GM18505 (cell line): ENCODE measurements at regions not wholly inside any gene's neighbourhood (a gene's known extent, or its start where the extent isn't known, plus 50 kb on each side); places are given as distances from the start of the nearest gene placed in this dataset.

Experiments used
- ATAC-seq: cut with Tn5 transposase; IDR thresholded peaks from one replicate; pipeline ENCODE4 v1.9.1; 2021; ENCODE audit not compliant: unreplicated experiment
- POLR2A ChIP-seq: IDR thresholded peaks from 4 replicates; pipeline ENCODE4 v1.6.1; 2011; ENCODE audit warnings: borderline replicate concordance; ENCODE audit not compliant: insufficient read depth, insufficient read length; ENCODE audit errors: extremely low read depth

DNA sequence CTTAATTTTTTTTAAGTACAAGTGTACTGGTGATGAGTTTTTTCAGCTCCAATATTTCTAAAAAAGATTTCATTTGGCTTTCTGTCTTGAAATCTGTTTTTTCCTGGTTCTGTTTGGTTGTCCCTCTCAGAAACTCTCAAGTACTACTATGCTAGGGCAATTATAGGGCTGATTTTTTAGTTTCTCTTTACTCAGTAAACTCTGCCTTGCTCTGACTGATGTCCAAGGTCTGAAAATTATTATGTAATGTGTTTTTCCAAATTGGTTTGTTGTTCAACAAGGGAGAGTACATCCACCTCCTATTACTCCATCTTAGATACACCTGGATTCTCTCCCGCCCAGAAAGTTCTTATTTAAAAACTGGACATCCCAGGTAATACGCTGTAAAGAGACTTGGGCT, 877.7 kb downstream of the CBLN2 start:
- no peak for TF ChIP-seq POLR2A
- ATAC-seq, result no peak

- ATAC-seq, result no peak
- no peak for TF ChIP-seq POLR2A
Measured at GRCh38 chr18:71665131-71665530, 879.0 kb downstream of the CBLN2 start.

DNA sequence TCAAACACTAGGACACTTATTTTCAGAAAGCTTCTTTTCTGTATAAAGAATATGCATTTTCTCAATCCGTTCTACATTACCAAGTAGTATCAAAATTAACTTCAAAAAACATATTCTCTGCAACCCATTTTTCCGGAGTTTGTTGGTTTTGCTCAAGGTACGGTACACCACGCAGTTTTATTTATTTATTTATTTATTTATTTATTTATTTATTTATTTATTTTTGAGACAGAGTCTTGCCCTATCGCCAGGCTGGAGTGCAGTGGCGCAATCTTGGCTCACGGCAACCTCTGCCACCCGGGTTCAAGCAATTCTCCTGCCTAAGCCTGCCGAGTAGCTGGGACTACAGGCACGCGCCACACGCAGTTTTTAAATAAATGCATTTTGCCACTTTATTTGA, 900.3 kb downstream of the CBLN2 start:
- no peak for ATAC-seq
- no peak for TF ChIP-seq POLR2A

- no peak for ATAC-seq
Measured at GRCh38 chr18:71630696-71631095, 913.4 kb downstream of the CBLN2 start.

GRCh38 chr18:71625556-71626090, 918.5 kb downstream of the CBLN2 start:
- no peak for TF ChIP-seq POLR2A
- ATAC-seq, result no peak

More at GRCh38 chr18:71630696-71631095, 913.4 kb downstream of the CBLN2 start:
- no peak for TF ChIP-seq POLR2A

- no peak for ATAC-seq
- TF ChIP-seq POLR2A, result no peak
Measured at GRCh38 chr18:71598374-71598773, 945.8 kb downstream of the CBLN2 start.

- no peak for TF ChIP-seq POLR2A
- ATAC-seq, result no peak
Measured at GRCh38 chr18:71597219-71597618, 946.9 kb downstream of the CBLN2 start.

DNA sequence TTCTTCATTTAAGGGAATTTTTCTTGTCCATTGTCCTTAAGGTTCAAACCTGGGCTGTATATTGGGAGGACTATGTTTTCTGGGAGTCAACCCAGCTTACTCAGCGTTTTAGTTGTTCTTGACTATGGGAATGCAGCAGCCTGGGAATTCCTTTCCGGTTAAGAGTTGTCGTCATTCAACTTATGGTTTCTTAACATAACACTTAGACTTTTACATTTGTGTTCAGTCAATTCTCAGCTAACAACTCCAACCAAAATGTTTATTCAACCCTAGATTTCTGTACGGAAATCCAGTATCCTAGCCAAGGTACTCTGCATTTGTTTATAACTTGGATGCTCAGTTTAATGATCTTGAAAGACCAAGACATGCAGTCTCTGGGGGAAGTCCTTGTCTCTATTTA, 960.9 kb downstream of the CBLN2 start:
- no peak for ATAC-seq

GRCh38 chr18:71554686-71555085, 989.5 kb downstream of the CBLN2 start:
- no peak for ATAC-seq
- TF ChIP-seq POLR2A, result no peak

More for the DNA sequence above, 960.9 kb downstream of the CBLN2 start:
- TF ChIP-seq POLR2A, result no peak

GRCh38 chr18:71541643-71542042, 1002.5 kb downstream of the CBLN2 start:
- no peak for TF ChIP-seq POLR2A
- ATAC-seq, result no peak

DNA sequence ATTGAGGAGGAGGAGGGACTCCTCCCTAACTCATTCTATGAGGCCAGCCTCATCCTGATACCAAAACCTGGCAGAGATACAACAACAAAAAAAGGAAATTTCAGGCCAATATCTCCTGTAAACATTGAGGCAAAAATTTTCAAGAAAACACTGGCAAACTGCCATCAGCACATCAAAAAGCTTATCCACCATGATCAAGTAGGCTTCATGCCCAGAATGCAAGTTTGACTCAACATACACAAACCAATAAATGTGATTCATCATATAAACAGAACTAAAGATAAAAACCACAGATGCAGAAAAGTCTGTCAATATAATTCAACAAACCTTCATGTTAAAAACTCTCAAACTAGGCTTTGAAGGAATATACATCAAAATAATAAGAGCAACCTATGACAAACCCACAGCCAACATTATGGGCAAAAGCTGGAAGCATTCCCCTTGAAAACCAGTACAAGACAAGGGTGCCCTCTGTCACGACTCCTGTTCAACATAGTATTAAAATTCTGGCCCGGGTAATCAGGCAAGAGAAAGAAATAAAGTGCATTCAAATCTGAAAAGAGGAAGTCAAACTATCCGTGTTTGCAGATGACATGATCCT, 1014.3 kb downstream of the CBLN2 start:
- TF ChIP-seq POLR2A, result no peak
- ATAC-seq, result no peak

DNA sequence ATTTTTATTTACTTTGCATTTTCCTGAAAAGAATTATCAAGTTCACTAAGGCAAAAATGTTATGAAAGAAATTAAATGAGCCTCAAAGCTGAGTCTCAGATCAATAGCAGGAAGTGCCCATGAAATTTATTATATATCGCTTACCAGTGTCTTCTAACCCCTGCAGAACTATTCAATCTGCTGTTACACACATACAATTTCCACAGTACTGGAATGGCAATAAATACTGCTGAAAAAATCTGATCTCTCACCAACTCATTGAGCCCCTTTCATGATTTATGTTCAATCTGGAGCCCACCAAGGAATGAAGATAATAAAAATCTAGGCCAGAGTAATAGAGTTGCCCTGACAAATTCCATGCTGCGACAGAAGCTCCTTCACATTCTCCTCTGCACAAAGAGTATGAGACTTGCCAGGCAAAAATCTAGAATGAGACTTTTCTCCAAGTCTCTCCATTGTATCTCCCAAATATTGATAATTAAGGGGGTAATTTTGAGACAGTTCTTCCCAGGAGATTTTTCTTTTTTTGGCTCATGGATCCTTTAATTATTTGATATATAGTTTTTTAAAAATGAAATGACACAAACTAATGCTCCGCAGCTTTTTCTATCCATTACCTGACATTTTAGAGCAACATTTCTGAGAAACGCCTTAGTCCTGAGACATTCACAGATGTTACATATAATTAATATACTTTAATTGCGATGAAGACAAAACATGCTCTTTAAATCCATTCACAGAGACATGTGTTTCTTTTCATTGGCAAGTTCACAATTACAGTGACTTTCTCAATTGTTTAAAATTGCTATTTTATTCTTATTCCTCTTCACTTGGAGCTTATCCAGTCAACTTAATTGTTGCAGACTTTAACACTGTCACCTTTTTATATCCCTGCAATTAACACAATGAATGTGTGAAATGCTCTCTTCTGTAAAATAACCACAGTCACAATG, 1020.4 kb downstream of the CBLN2 start:
- no peak for ATAC-seq
- no peak for TF ChIP-seq POLR2A

GRCh38 chr18:71505526-71505925, 1038.6 kb downstream of the CBLN2 start:
- no peak for TF ChIP-seq POLR2A
- ATAC-seq, result no peak

DNA sequence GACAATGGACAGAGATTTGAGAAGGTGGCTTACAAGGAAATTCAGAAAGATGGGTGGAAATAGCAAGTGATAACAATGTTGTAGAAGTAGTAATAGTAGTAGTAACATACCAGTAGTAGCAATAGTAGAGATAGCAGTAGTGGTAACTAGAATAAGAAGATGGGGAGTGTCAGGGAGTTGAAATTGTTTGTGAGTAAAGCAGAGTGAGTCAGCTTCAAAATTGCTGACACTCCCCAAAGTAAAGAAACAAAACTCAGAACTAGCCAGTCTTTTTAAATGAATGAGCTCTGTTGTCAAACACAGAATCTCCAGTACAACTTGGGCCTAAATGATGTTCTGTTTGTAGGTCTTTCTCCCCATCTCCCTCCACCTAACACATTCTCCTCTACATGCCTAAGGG, 1040.9 kb downstream of the CBLN2 start:
- no peak for TF ChIP-seq POLR2A
- no peak for ATAC-seq
